ENCODE measurements at regions not wholly inside any gene's neighbourhood (a gene's known extent, or its start where the extent isn't known, plus 50 kb on each side); places are given as distances from the start of the nearest gene placed in this dataset.

DNA sequence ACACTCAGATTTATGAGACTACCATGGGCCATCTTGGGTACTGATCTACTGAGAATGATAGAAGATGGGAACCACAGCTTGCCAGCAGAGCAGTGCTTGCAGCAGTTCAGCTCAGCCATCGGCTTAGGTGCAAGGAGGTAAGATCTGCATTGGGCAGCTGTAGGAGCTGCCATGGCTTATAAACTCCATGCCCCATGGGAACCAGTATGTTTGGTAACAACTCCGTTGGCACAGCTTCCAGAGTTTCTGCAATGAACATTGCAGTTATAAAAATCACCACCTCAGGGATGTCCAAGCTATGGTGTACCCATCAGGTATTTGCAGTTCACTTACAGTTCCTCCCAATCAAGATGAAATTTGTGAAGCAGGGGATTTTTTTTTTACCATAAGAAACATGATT lies 299.1 kb upstream of the ROPN1 start:
- H3K4me3 ChIP-seq (ENCODE audit: low read depth, low read length): no peak overlapping the region
- no peak for DNase-seq (ENCODE audit: low read depth)
- TF ChIP-seq, protein P1, sequence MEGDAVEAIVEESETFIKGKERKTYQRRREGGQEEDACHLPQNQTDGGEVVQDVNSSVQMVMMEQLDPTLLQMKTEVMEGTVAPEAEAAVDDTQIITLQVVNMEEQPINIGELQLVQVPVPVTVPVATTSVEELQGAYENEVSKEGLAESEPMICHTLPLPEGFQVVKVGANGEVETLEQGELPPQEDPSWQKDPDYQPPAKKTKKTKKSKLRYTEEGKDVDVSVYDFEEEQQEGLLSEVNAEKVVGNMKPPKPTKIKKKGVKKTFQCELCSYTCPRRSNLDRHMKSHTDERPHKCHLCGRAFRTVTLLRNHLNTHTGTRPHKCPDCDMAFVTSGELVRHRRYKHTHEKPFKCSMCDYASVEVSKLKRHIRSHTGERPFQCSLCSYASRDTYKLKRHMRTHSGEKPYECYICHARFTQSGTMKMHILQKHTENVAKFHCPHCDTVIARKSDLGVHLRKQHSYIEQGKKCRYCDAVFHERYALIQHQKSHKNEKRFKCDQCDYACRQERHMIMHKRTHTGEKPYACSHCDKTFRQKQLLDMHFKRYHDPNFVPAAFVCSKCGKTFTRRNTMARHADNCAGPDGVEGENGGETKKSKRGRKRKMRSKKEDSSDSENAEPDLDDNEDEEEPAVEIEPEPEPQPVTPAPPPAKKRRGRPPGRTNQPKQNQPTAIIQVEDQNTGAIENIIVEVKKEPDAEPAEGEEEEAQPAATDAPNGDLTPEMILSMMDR (conservative IDR thresholded peaks at IDR 0.05; ENCODE audit: low read depth, low read length): no peak

DNA sequence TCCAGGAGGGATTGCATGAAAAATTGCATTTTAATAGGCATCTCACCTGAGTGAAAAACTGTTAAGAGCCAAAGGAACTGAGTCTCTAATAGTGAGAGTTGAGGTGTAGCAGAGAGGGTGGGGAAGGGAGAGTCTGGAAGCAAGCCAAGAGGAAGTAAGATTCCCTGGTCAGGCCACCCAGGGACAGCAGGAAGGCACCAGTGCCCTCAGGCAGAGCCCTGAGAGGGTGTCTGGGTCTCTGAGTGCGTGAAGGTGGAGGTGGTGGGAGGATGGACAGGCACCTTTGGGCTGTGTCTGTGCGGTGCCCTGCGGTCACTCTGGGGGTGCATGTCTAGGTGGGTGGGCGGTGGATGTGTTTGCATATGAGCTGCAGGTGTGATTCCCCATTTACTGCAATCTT lies 300.4 kb upstream of the ROPN1 start:
- no peak for DNase-seq (ENCODE audit: low read depth)
- no peak overlapping the region for H3K4me3 ChIP-seq (ENCODE audit: low read depth, low read length)
- TF ChIP-seq, protein P1 (conservative IDR thresholded peaks at IDR 0.05; ENCODE audit: low read depth, low read length): no peak

GRCh38 chr3:124293584-124293983 lies 301.7 kb upstream of the ROPN1 start:
- no peak for DNase-seq (ENCODE audit: low read depth)
- TF ChIP-seq, protein P1 (conservative IDR thresholded peaks at IDR 0.05; ENCODE audit: low read depth, low read length): no peak
- H3K4me3 ChIP-seq (ENCODE audit: low read depth, low read length): no peak overlapping the region

GRCh38 chr3:124295362-124295761 lies 303.4 kb upstream of the ROPN1 start:
- no peak for DNase-seq (ENCODE audit: low read depth)
- TF ChIP-seq, protein P1 (conservative IDR thresholded peaks at IDR 0.05; ENCODE audit: low read depth, low read length): no peak
- H3K4me3 ChIP-seq (ENCODE audit: low read depth, low read length): no peak overlapping the region

- TF ChIP-seq, protein P1 (conservative IDR thresholded peaks at IDR 0.05; ENCODE audit: low read depth, low read length): no peak
Measured at GRCh38 chr3:124296406-124296805, 304.5 kb upstream of the ROPN1 start.

GRCh38 chr3:124297062-124297980 lies 305.4 kb upstream of the ROPN1 start:
- TF ChIP-seq, protein P1 (conservative IDR thresholded peaks at IDR 0.05; ENCODE audit: low read depth, low read length): no peak
- DNase-seq (ENCODE audit: low read depth): no peak
- no peak overlapping the region for H3K4me3 ChIP-seq (ENCODE audit: low read depth, low read length)

More at GRCh38 chr3:124296406-124296805, 304.5 kb upstream of the ROPN1 start:
- no peak overlapping the region for H3K4me3 ChIP-seq (ENCODE audit: low read depth, low read length)
- no peak for DNase-seq (ENCODE audit: low read depth)

DNA sequence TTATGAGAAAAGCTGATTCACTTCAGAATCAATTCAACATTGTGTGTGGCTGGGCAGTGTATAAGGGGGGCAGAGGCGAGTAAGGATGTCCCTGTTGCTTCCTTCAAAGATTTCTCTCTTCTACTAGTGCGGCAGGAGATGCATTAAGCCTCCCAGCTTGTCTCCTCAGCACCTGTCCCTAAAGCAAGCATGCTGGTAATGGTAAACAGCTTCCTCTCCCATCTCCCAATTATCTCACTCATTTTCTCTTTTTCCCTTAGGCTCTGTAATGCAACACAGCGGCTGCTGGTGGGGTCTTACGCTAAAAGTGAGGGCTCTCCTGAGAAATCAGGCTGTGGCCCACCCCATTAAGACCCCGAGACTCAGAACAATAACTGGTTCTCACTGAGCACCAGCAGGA lies 306.4 kb upstream of the ROPN1 start:
- DNase-seq (ENCODE audit: low read depth): no peak
- H3K4me3 ChIP-seq (ENCODE audit: low read depth, low read length): no peak overlapping the region
- TF ChIP-seq, protein P1 (conservative IDR thresholded peaks at IDR 0.05; ENCODE audit: low read depth, low read length): no peak

Data from epithelial cell of proximal tubule (primary cell).